Neural progenitor cell (in vitro differentiated cells): ENCODE measurements at regions not wholly inside any gene's neighbourhood (a gene's known extent, or its start where the extent isn't known, plus 50 kb on each side); places are given as distances from the start of the nearest gene placed in this dataset.

Experiments
- EZH2 ChIP-seq: fragments of 200-600 bp; sonication (generic); IDR thresholded peaks from 2 replicates; pipeline ENCODE4 v1.6.1; 2017; ENCODE audit warnings: antibody characterized with exemption, mild to moderate bottlenecking, moderate library complexity
- TF ChIP-seq, protein P1 (sequence below): fragments of 200-600 bp; sonication (generic); IDR thresholded peaks from 2 replicates; pipeline ENCODE4 v1.5.1; 2017; ENCODE audit warnings: antibody characterized with exemption, mild to moderate bottlenecking

DNA sequence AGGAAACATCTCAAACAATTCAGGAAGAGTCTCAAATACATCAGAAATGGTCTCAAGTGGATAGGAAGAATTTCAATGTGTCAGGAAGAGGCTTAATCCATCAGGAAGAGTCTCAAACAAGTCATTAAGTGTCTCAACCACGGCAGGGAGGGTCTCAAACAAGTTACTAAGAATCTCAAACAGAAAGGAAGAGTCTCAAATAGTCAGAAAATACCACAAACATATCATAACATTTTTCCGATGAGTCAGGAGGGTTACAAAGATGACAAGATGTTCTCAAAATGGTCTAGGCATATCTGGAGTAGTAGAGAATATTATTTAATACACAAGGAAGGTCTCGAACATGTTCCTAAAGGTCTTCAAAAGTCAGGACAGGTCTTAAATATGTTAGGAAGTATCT is 109.3 kb upstream of the USP9X start:
- TF ChIP-seq, protein P1, sequence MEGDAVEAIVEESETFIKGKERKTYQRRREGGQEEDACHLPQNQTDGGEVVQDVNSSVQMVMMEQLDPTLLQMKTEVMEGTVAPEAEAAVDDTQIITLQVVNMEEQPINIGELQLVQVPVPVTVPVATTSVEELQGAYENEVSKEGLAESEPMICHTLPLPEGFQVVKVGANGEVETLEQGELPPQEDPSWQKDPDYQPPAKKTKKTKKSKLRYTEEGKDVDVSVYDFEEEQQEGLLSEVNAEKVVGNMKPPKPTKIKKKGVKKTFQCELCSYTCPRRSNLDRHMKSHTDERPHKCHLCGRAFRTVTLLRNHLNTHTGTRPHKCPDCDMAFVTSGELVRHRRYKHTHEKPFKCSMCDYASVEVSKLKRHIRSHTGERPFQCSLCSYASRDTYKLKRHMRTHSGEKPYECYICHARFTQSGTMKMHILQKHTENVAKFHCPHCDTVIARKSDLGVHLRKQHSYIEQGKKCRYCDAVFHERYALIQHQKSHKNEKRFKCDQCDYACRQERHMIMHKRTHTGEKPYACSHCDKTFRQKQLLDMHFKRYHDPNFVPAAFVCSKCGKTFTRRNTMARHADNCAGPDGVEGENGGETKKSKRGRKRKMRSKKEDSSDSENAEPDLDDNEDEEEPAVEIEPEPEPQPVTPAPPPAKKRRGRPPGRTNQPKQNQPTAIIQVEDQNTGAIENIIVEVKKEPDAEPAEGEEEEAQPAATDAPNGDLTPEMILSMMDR = no peak
- no peak for TF ChIP-seq EZH2
